ENCODE measurements at regions not wholly inside any gene's neighbourhood (a gene's known extent, or its start where the extent isn't known, plus 50 kb on each side); places are given as distances from the start of the nearest gene placed in this dataset.

GRCh38 chr3:95673215-95673614 is 1141.2 kb upstream of the EPHA6 start:
- H3K79me2 ChIP-seq (ENCODE audit: control insufficient read depth, insufficient read depth, low read length) = no peaks in the 10 kb centered on the region
- no peaks in the 10 kb centered on the region for H3K4me1 ChIP-seq (ENCODE audit: control insufficient read depth, extremely low read depth, insufficient read depth, low read length)
- H3K36me3 ChIP-seq (ENCODE audit: control insufficient read depth in 2 of 2, extremely low read depth in 1 of 2, insufficient read depth in 2 of 2, low read length in 2 of 2) = no peaks in the 10 kb centered on the region
- no peak for DNase-seq (ENCODE audit: low read depth, low spot score)
- H3K27me3 ChIP-seq (ENCODE audit: control insufficient read depth, extremely low read depth, insufficient read depth, low read length) = no peaks in the 10 kb centered on the region
- no peak overlapping the region for H3K27ac ChIP-seq (ENCODE audit: control insufficient read depth, insufficient read depth, low read length)
- no peaks in the 10 kb centered on the region for H3K9me3 ChIP-seq (ENCODE audit: control insufficient read depth, low read depth, low read length)
- H4K20me1 ChIP-seq (ENCODE audit: control insufficient read depth, extremely low read depth, insufficient read depth, low read length) = no peaks in the 10 kb centered on the region
- H3K4me3 ChIP-seq (ENCODE audit: control insufficient read depth in 2 of 3, extremely low read depth in 1 of 3, insufficient read depth in 2 of 3, low read depth in 1 of 3, low read length in 3 of 3) = no peak overlapping the region
- H3K9me1 ChIP-seq (ENCODE audit: control insufficient read depth, extremely low read depth, insufficient read depth, low read length) = no peaks in the 10 kb centered on the region
- TF ChIP-seq CTCF (optimal IDR thresholded peaks at IDR 0.05 in 1 of 3, IDR thresholded peaks at IDR 0.05 in 1 of 3, conservative IDR thresholded peaks at IDR 0.05 in 1 of 3; ENCODE audit: extremely low read depth in 1 of 3, insufficient read depth in 2 of 3, low read length in 3 of 3) (no peak), EZH2 (IDR thresholded peaks at IDR 0.05; ENCODE audit: low read length) (no peak)
- H3K4me2 ChIP-seq (ENCODE audit: control insufficient read depth, extremely low read depth, insufficient read depth, low read depth, low read length) = no peak overlapping the region
- FAIRE-seq = no peak
- no peak overlapping the region for H2AFZ ChIP-seq (ENCODE audit: control insufficient read depth, low read length)
- dilution Hi-C loops (cut with MboI; ENCODE audit: extremely low pct_ligation_motif_present, low sequenced_read_pairs) = no loop called here
- no peak overlapping the region for H3K9ac ChIP-seq (ENCODE audit: control insufficient read depth, extremely low read depth, insufficient read depth, low read length)

DNA sequence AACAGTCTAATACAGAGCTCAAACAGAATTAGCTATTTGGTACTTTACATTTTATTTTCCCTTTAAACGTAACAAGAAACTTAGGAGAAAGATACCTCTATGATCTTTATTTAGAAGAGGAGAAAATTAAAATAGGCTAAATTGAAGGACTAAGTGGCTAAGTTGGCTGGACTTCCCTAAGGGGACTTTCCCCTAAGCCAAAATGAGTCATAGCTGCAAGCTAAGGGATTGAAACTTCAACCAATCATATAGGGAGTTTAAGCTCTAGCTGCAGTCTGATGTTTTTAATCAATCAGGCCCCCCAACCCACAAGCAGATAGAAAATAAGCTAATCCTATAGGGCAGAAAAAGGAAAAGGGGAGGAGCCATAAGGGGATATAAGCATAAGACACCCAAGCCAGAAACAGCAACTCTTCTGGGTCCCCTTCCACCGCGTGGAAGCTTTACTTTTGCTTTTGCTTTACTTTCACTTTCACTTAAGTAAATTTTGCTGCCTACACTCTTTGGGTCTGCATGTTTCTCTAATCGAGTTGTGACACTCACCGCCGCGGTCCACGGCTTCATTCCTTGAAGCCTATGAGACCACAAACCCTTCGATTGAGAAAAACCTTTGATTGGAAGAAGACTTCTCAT is 1108.5 kb upstream of the EPHA6 start:
- Histone ChIP-seq H3K4me2 (ENCODE audit: control insufficient read depth, extremely low read depth, insufficient read depth, low read depth, low read length) (no peak overlapping the region), H3K27me3 (ENCODE audit: control insufficient read depth, extremely low read depth, insufficient read depth, low read length) (no peaks in the 10 kb centered on the region), H3K9me1 (ENCODE audit: control insufficient read depth, extremely low read depth, insufficient read depth, low read length) (no peaks in the 10 kb centered on the region), H3K4me3 (ENCODE audit: control insufficient read depth in 2 of 3, extremely low read depth in 1 of 3, insufficient read depth in 2 of 3, low read depth in 1 of 3, low read length in 3 of 3) (no peak overlapping the region), H3K9ac (ENCODE audit: control insufficient read depth, extremely low read depth, insufficient read depth, low read length) (no peak overlapping the region), H2AFZ (ENCODE audit: control insufficient read depth, low read length) (no peak overlapping the region), H3K4me1 (ENCODE audit: control insufficient read depth, extremely low read depth, insufficient read depth, low read length) (no peaks in the 10 kb centered on the region), H3K9me3 (ENCODE audit: control insufficient read depth, low read depth, low read length) (no peaks in the 10 kb centered on the region), H4K20me1 (ENCODE audit: control insufficient read depth, extremely low read depth, insufficient read depth, low read length) (no peaks in the 10 kb centered on the region), H3K79me2 (ENCODE audit: control insufficient read depth, insufficient read depth, low read length) (no peaks in the 10 kb centered on the region), H3K27ac (ENCODE audit: control insufficient read depth, insufficient read depth, low read length) (no peak overlapping the region), H3K36me3 (ENCODE audit: control insufficient read depth in 2 of 2, extremely low read depth in 1 of 2, insufficient read depth in 2 of 2, low read length in 2 of 2) (no peaks in the 10 kb centered on the region)
- DNase-seq (ENCODE audit: low read depth, low spot score) (no peak), FAIRE-seq (no peak)
- TF ChIP-seq EZH2 (IDR thresholded peaks at IDR 0.05; ENCODE audit: low read length) (no peak), CTCF (optimal IDR thresholded peaks at IDR 0.05 in 1 of 3, IDR thresholded peaks at IDR 0.05 in 1 of 3, conservative IDR thresholded peaks at IDR 0.05 in 1 of 3; ENCODE audit: extremely low read depth in 1 of 3, insufficient read depth in 2 of 3, low read length in 3 of 3) (no peak)
- dilution Hi-C loops (cut with MboI; ENCODE audit: extremely low pct_ligation_motif_present, low sequenced_read_pairs) = no loop called here

All from keratinocyte (primary cell).